Smooth muscle cell (in vitro differentiated cells): ENCODE measurements at regions not wholly inside any gene's neighbourhood (a gene's known extent, or its start where the extent isn't known, plus 50 kb on each side); places are given as distances from the start of the nearest gene placed in this dataset.
"Not testable (repeated sequence)": the region's sequence is repeated elsewhere in the genome, so short reads cannot be mapped to it uniquely, and the experiment has no call there.

Experiments
- DNase-seq: peaks from one replicate; lab custom pipeline; 2025; ENCODE audit not compliant: unreplicated experiment; lab: John Stamatoyannopoulos, UW
- H2AFZ ChIP-seq: fragments of 200-600 bp; sonication (generic); 2 replicates; pipeline ENCODE4 v1.6.0; 2016; ENCODE audit warnings: antibody characterized with exemption, low read depth, mild to moderate bottlenecking
- H3F3A ChIP-seq: fragments of 200-600 bp; sonication (generic); 2 replicates; pipeline ENCODE4 v1.6.0; 2017; ENCODE audit warnings: antibody characterized with exemption, low read depth
- H3K27ac ChIP-seq: fragments of 200-600 bp; sonication (generic); 2 replicates; pipeline ENCODE4 v1.5.1; 2016; ENCODE audit warnings: low read depth, mild to moderate bottlenecking
- H3K27me3 ChIP-seq: fragments of 200-600 bp; sonication (generic); 2 replicates; pipeline ENCODE4 v1.6.1; 2016; ENCODE audit warnings: low read depth, mild to moderate bottlenecking
- H3K36me3 ChIP-seq: fragments of 200-600 bp; sonication (generic); 2 replicates; pipeline ENCODE4 v1.5.1; 2016; ENCODE audit warnings: low read depth
- H3K4me1 ChIP-seq: fragments of 200-600 bp; sonication (generic); 2 replicates; pipeline ENCODE4 v1.5.1; 2016; ENCODE audit warnings: low read depth
- H3K4me2 ChIP-seq: fragments of 200-600 bp; sonication (generic); 2 replicates; pipeline ENCODE4 v1.6.0; 2016; ENCODE audit warnings: mild to moderate bottlenecking
- H3K4me3 ChIP-seq: fragments of 200-600 bp; sonication (generic); 2 replicates; pipeline ENCODE4 v1.5.1; 2016; ENCODE audit warnings: mild to moderate bottlenecking
- H3K79me2 ChIP-seq: fragments of 200-600 bp; sonication (generic); 2 replicates; pipeline ENCODE4 v1.6.0; 2016; ENCODE audit warnings: low read depth, mild to moderate bottlenecking
- H3K9ac ChIP-seq: fragments of 200-600 bp; sonication (generic); 2 replicates; pipeline ENCODE4 v1.6.0; 2016; ENCODE audit warnings: low read depth
- H3K9me3 ChIP-seq: fragments of 200-600 bp; sonication (generic); replicated peaks from 2 replicates; pipeline ENCODE4 v1.5.1; 2016; ENCODE audit warnings: low read depth
- H4K20me1 ChIP-seq: fragments of 200-600 bp; sonication (generic); 2 replicates; pipeline ENCODE4 v1.6.0; 2016; ENCODE audit warnings: low read depth
- CTCF ChIP-seq: fragments of 200-600 bp; sonication (generic); IDR thresholded peaks from 2 replicates; pipeline ENCODE4 v1.5.1; 2017; ENCODE audit warnings: borderline replicate concordance, mild to moderate bottlenecking, antibody characterized with exemption; ENCODE audit not compliant: insufficient read depth, poor library complexity, severe bottlenecking
- WGBS: methylation state at CpG from one replicate; pipeline ENCODE4 v1.1.7; 2016; ENCODE audit warnings: low lambda C conversion rate; 5-methylcytosine and 5-hydroxymethylcytosine counted together

- 22% methylated on average over 3 of the region's 3 CpGs for WGBS
- H3K4me1 ChIP-seq: no peaks in the 10 kb centered on the region
- no peaks in the 10 kb centered on the region for H3K27me3 ChIP-seq
- H4K20me1 ChIP-seq: no peaks in the 10 kb centered on the region
- no peak for DNase-seq
- H3K36me3 ChIP-seq: no peaks in the 10 kb centered on the region
- peaks cover 6% of the 10 kb centered on the region for H3K9me3 ChIP-seq
- TF ChIP-seq CTCF: no peak
- H3K4me2 ChIP-seq: no peak overlapping the region
- no peak overlapping the region for H3K4me3 ChIP-seq
- no peaks in the 10 kb centered on the region for H3F3A ChIP-seq
- no peak overlapping the region for H3K9ac ChIP-seq
- no peaks in the 10 kb centered on the region for H3K79me2 ChIP-seq
- H3K27ac ChIP-seq: no peak overlapping the region
- no peak overlapping the region for H2AFZ ChIP-seq
Observed at GRCh38 chr15:55084673-55085072, 112.1 kb downstream of the RSL24D1 start.

- no peaks in the 10 kb centered on the region for H4K20me1 ChIP-seq
- no peak overlapping the region for H2AFZ ChIP-seq
- no peak for TF ChIP-seq CTCF
- H3K79me2 ChIP-seq: no peaks in the 10 kb centered on the region
- H3K27me3 ChIP-seq: no peaks in the 10 kb centered on the region
- DNase-seq: no peak
- no peak overlapping the region for H3K9ac ChIP-seq
- peaks cover 4% of the 10 kb centered on the region for H3K9me3 ChIP-seq
- H3K4me1 ChIP-seq: no peaks in the 10 kb centered on the region
- no peak overlapping the region for H3K27ac ChIP-seq
- no peaks in the 10 kb centered on the region for H3F3A ChIP-seq
- WGBS: 57% methylated on average over 3 of the region's 3 CpGs
- no peak overlapping the region for H3K4me2 ChIP-seq
- H3K4me3 ChIP-seq: no peak overlapping the region
- H3K36me3 ChIP-seq: no peaks in the 10 kb centered on the region
Observed at GRCh38 chr15:55084216-55084615, 112.5 kb downstream of the RSL24D1 start.

DNA sequence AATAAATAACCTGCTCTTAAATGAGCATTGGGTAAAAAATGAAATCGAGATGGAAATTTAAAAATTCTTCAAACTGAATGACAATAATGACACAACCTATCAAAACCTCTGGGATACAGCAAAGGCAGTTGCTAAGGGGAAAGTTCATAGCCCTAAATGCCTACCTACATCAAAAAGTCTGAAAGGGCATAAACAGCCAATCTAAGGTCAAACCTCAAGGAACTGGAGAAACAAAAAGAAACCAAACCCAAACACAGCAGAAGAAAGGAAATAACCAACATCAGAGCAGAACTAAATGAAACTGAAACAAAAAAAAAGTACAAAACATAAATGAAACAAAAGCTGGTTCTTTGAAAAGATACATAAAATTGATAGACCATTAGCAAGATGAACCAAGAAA lies 119.7 kb downstream of the RSL24D1 start:
- not testable (repeated sequence) for DNase-seq, H3K4me3 ChIP-seq, H3K4me2 ChIP-seq, H3K9me3 ChIP-seq, H3K27me3 ChIP-seq, H3K79me2 ChIP-seq, H3K27ac ChIP-seq, H3K36me3 ChIP-seq, H3F3A ChIP-seq, H2AFZ ChIP-seq, H3K4me1 ChIP-seq, H4K20me1 ChIP-seq, H3K9ac ChIP-seq
- WGBS: 68% methylated on average over 1 of the region's 1 CpG

- Histone ChIP-seq H3K79me2 (no peaks in the 10 kb centered on the region), H3F3A (no peaks in the 10 kb centered on the region), H3K4me2 (no peak overlapping the region), H4K20me1 (no peaks in the 10 kb centered on the region), H3K36me3 (no peaks in the 10 kb centered on the region), H3K4me3 (no peak overlapping the region), H3K4me1 (no peaks in the 10 kb centered on the region), H3K27ac (no peak overlapping the region), H3K27me3 (no peaks in the 10 kb centered on the region), H3K9me3 (no peaks in the 10 kb centered on the region), H2AFZ (no peak overlapping the region), H3K9ac (no peak overlapping the region)
- TF ChIP-seq CTCF: no peak
- 78% methylated on average over 6 of the region's 6 CpGs for WGBS
- DNase-seq: no peak
Observed at GRCh38 chr15:55074431-55074830, 122.3 kb downstream of the RSL24D1 start.

- H3K4me2 ChIP-seq, H3K36me3 ChIP-seq, DNase-seq, H3K9ac ChIP-seq, H3F3A ChIP-seq, H3K27ac ChIP-seq, H3K4me3 ChIP-seq, H3K9me3 ChIP-seq, H3K4me1 ChIP-seq, H2AFZ ChIP-seq, H3K27me3 ChIP-seq, H4K20me1 ChIP-seq, H3K79me2 ChIP-seq: not testable (repeated sequence)
- 88% methylated on average over 20 of the region's 20 CpGs for WGBS
Observed at GRCh38 chr15:55063970-55064369, 132.8 kb downstream of the RSL24D1 start.
